A673 (cell line): ENCODE measurements at regions not wholly inside any gene's neighbourhood (a gene's known extent, or its start where the extent isn't known, plus 50 kb on each side); places are given as distances from the start of the nearest gene placed in this dataset.

ENCODE experiments used
- BruUV-seq: library from RNA; stranded (reverse); fragments of 400-500 nt; replicated peaks from 2 replicates; lab custom pipeline; 2021; lab: Mats Ljungman, UMichigan
- CTCF ChIA-PET: fragments of 300-600 bp; sonication (Branson Sonifier 250); formaldehyde crosslinking; loops from one replicate; lab custom pipeline; 2022; ENCODE audit warnings: antibody characterized with exemption; lab: Charles Lee
- POLR2A ChIA-PET: fragments of 300-600 bp; sonication (Branson Sonifier 250); formaldehyde crosslinking; loops from one replicate; lab custom pipeline; 2022; ENCODE audit warnings: antibody characterized with exemption; ENCODE audit not compliant: low non-redundant PET; lab: Charles Lee
- DNase-seq: peaks from one replicate; pipeline ENCODE4 v3.0.0-alpha.2; 2015; ENCODE audit warnings: low spot score
- H3K27ac ChIP-seq: fragments of 200-600 bp; sonication (generic); 2 replicates; pipeline ENCODE4 v1.5.1; 2016; ENCODE audit warnings: mixed run types, low read depth, mild to moderate bottlenecking, mixed read lengths, antibody characterized with exemption, low read length; ENCODE audit not compliant: poor library complexity, severe bottlenecking
- H3K27me3 ChIP-seq: fragments of 200-600 bp; sonication (generic); replicated peaks from 2 replicates; pipeline ENCODE4 v1.6.1; 2017; ENCODE audit warnings: mixed run types, low read depth, mild to moderate bottlenecking, mixed read lengths, antibody characterized with exemption, low read length; ENCODE audit not compliant: insufficient read depth, poor library complexity
- H3K36me3 ChIP-seq: fragments of 200-600 bp; sonication (generic); 2 replicates; pipeline ENCODE4 v1.6.1; 2016; ENCODE audit warnings: mixed run types, mild to moderate bottlenecking, mixed read lengths, antibody characterized with exemption, low read length; ENCODE audit not compliant: insufficient read depth, poor library complexity, severe bottlenecking
- H3K4me1 ChIP-seq: fragments of 200-600 bp; sonication (generic); 2 replicates; pipeline ENCODE4 v1.6.1; 2017; ENCODE audit warnings: mixed run types, mild to moderate bottlenecking, mixed read lengths, antibody characterized with exemption, low read length; ENCODE audit not compliant: insufficient read depth, poor library complexity, severe bottlenecking
- H3K4me3 ChIP-seq: fragments of 200-600 bp; sonication (generic); 2 replicates; pipeline ENCODE4 v1.5.1; 2016; ENCODE audit warnings: low read depth, mixed run types, mild to moderate bottlenecking, mixed read lengths, low read length; ENCODE audit not compliant: poor library complexity, severe bottlenecking
- H3K9me3 ChIP-seq: fragments of 200-600 bp; sonication (generic); 2 replicates; pipeline ENCODE4 v1.6.1; 2016; ENCODE audit warnings: mixed run types, low read depth, mild to moderate bottlenecking, mixed read lengths, antibody characterized with exemption, low read length; ENCODE audit not compliant: poor library complexity, severe bottlenecking
- CTCF ChIP-seq: fragments of 300-800, 200-600 bp; sonication (generic); conservative IDR thresholded peaks from 2 replicates; pipeline ENCODE4 v1.5.1; 2017; ENCODE audit warnings: low read depth, mild to moderate bottlenecking, antibody characterized with exemption, low read length, moderate library complexity, mixed read lengths
- EZH2 ChIP-seq: fragments of 200-600 bp; sonication (generic); IDR thresholded peaks from 2 replicates; pipeline ENCODE4 v1.6.1; 2017; ENCODE audit warnings: borderline replicate concordance, low read depth, mild to moderate bottlenecking, mixed read lengths, antibody characterized with exemption, low read length; ENCODE audit not compliant: poor library complexity, severe bottlenecking
- intact Hi-C: fragments of 100-400 bp; cut with micrococcal nuclease; formaldehyde crosslinking; loops from one replicate; pipeline ENCODE4 v1.10.0; 2022; ENCODE audit not compliant: unreplicated experiment

- DNase-seq = no peak
- POLR2A ChIA-PET = no interaction called here
- H3K9me3 ChIP-seq = no peaks in the 10 kb centered on the region
- CTCF ChIA-PET = no interaction called here
- TF ChIP-seq EZH2 = no peak
- no peak for TF ChIP-seq CTCF
- intact Hi-C loops = no loop called here
- BruUV-seq = no TSS peak
- H3K27me3 ChIP-seq = peaks cover 6% of the 10 kb centered on the region
- H3K4me3 ChIP-seq = no peak overlapping the region
- H3K4me1 ChIP-seq = no peaks in the 10 kb centered on the region
- H3K27ac ChIP-seq = no peak overlapping the region
- no peaks in the 10 kb centered on the region for H3K36me3 ChIP-seq
Observed at GRCh38 chr7:79964463-79964862, 170.2 kb upstream of the GNAI1 start.

- Histone ChIP-seq H3K4me1 (no peaks in the 10 kb centered on the region), H3K27me3 (peaks cover 14% of the 10 kb centered on the region), H3K9me3 (no peaks in the 10 kb centered on the region), H3K4me3 (no peak overlapping the region), H3K36me3 (no peaks in the 10 kb centered on the region), H3K27ac (no peak overlapping the region)
- no peak for DNase-seq
- TF ChIP-seq CTCF = no peak
- intact Hi-C loops = no loop called here
- ChIA-PET CTCF (no interaction called here), POLR2A (no interaction called here)
- no TSS peak for BruUV-seq
Observed at GRCh38 chr7:79953130-79953529, 181.5 kb upstream of the GNAI1 start.

GRCh38 chr7:79952399-79952798 lies 182.2 kb upstream of the GNAI1 start:
- Histone ChIP-seq H3K9me3 (no peaks in the 10 kb centered on the region), H3K4me1 (no peaks in the 10 kb centered on the region), H3K27me3 (peaks cover 12% of the 10 kb centered on the region), H3K36me3 (no peaks in the 10 kb centered on the region), H3K4me3 (no peak overlapping the region), H3K27ac (no peak overlapping the region)
- no peak for DNase-seq
- intact Hi-C loops = no loop called here
- CTCF ChIA-PET = no interaction called here
- POLR2A ChIA-PET = no interaction called here
- TF ChIP-seq EZH2 (no peak), CTCF (no peak)
- no TSS peak for BruUV-seq
